H1 (cell line): ENCODE measurements at regions not wholly inside any gene's neighbourhood (a gene's known extent, or its start where the extent isn't known, plus 50 kb on each side); places are given as distances from the start of the nearest gene placed in this dataset.

Source experiments
- GABPA ChIP-seq: IDR thresholded peaks from 2 replicates; pipeline ENCODE4 v1.6.1; 2011; ENCODE audit warnings: mild to moderate bottlenecking, low read length, moderate library complexity, borderline replicate concordance; ENCODE audit not compliant: insufficient read depth
- MAFK ChIP-seq: IDR thresholded peaks from 2 replicates; pipeline ENCODE4 v1.6.1; 2012; ENCODE audit warnings: low read depth, mild to moderate bottlenecking, improper control_type of control experiment, low read length
- TF ChIP-seq, protein P1 (sequence below): IDR thresholded peaks from 2 replicates; pipeline ENCODE4 v1.6.1; 2012; ENCODE audit warnings: low read length, inconsistent platforms

DNA sequence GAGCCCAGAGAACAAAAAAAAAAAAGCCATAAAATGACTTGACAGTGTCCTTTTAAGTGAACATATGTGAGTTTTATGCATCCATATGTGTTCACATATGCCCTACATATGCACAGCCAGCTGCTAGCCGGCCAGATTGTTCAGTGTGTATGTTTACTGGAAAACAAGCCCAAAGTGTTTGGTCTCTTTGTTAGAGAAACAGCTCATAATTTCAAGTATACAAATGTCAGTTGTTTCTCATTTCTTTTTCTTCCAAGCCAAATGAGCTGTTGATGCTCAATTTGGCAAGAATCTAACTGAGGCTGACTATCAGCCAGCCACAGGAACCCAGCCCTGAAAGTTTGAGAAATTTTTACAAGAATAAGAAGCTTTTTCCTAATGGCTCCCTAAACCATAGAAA is 60.8 kb upstream of the TSPAN8 start (continued):
- TF ChIP-seq, protein P1, sequence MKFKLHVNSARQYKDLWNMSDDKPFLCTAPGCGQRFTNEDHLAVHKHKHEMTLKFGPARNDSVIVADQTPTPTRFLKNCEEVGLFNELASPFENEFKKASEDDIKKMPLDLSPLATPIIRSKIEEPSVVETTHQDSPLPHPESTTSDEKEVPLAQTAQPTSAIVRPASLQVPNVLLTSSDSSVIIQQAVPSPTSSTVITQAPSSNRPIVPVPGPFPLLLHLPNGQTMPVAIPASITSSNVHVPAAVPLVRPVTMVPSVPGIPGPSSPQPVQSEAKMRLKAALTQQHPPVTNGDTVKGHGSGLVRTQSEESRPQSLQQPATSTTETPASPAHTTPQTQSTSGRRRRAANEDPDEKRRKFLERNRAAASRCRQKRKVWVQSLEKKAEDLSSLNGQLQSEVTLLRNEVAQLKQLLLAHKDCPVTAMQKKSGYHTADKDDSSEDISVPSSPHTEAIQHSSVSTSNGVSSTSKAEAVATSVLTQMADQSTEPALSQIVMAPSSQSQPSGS = no peak
- TF ChIP-seq MAFK (no peak), GABPA (no peak)
